A673 (cell line): ENCODE measurements at regions not wholly inside any gene's neighbourhood (a gene's known extent, or its start where the extent isn't known, plus 50 kb on each side); places are given as distances from the start of the nearest gene placed in this dataset.

Source experiments
- BruUV-seq: library from RNA; stranded (reverse); fragments of 400-500 nt; replicated peaks from 2 replicates; lab custom pipeline; 2021; lab: Mats Ljungman, UMichigan
- CTCF ChIA-PET: fragments of 300-600 bp; sonication (Branson Sonifier 250); formaldehyde crosslinking; loops from one replicate; lab custom pipeline; 2022; ENCODE audit warnings: antibody characterized with exemption; lab: Charles Lee
- POLR2A ChIA-PET: fragments of 300-600 bp; sonication (Branson Sonifier 250); formaldehyde crosslinking; loops from one replicate; lab custom pipeline; 2022; ENCODE audit warnings: antibody characterized with exemption; ENCODE audit not compliant: low non-redundant PET; lab: Charles Lee
- DNase-seq: peaks from one replicate; pipeline ENCODE4 v3.0.0-alpha.2; 2015; ENCODE audit warnings: low spot score
- H3K27ac ChIP-seq: fragments of 200-600 bp; sonication (generic); 2 replicates; pipeline ENCODE4 v1.5.1; 2016; ENCODE audit warnings: mixed run types, low read depth, mild to moderate bottlenecking, mixed read lengths, antibody characterized with exemption, low read length; ENCODE audit not compliant: poor library complexity, severe bottlenecking
- H3K27me3 ChIP-seq: fragments of 200-600 bp; sonication (generic); replicated peaks from 2 replicates; pipeline ENCODE4 v1.6.1; 2017; ENCODE audit warnings: mixed run types, low read depth, mild to moderate bottlenecking, mixed read lengths, antibody characterized with exemption, low read length; ENCODE audit not compliant: insufficient read depth, poor library complexity
- H3K36me3 ChIP-seq: fragments of 200-600 bp; sonication (generic); 2 replicates; pipeline ENCODE4 v1.6.1; 2016; ENCODE audit warnings: mixed run types, mild to moderate bottlenecking, mixed read lengths, antibody characterized with exemption, low read length; ENCODE audit not compliant: insufficient read depth, poor library complexity, severe bottlenecking
- H3K4me1 ChIP-seq: fragments of 200-600 bp; sonication (generic); 2 replicates; pipeline ENCODE4 v1.6.1; 2017; ENCODE audit warnings: mixed run types, mild to moderate bottlenecking, mixed read lengths, antibody characterized with exemption, low read length; ENCODE audit not compliant: insufficient read depth, poor library complexity, severe bottlenecking
- H3K4me3 ChIP-seq: fragments of 200-600 bp; sonication (generic); 2 replicates; pipeline ENCODE4 v1.5.1; 2016; ENCODE audit warnings: low read depth, mixed run types, mild to moderate bottlenecking, mixed read lengths, low read length; ENCODE audit not compliant: poor library complexity, severe bottlenecking
- H3K9me3 ChIP-seq: fragments of 200-600 bp; sonication (generic); 2 replicates; pipeline ENCODE4 v1.6.1; 2016; ENCODE audit warnings: mixed run types, low read depth, mild to moderate bottlenecking, mixed read lengths, antibody characterized with exemption, low read length; ENCODE audit not compliant: poor library complexity, severe bottlenecking
- CTCF ChIP-seq: fragments of 300-800, 200-600 bp; sonication (generic); conservative IDR thresholded peaks from 2 replicates; pipeline ENCODE4 v1.5.1; 2017; ENCODE audit warnings: low read depth, mild to moderate bottlenecking, antibody characterized with exemption, low read length, moderate library complexity, mixed read lengths
- EZH2 ChIP-seq: fragments of 200-600 bp; sonication (generic); IDR thresholded peaks from 2 replicates; pipeline ENCODE4 v1.6.1; 2017; ENCODE audit warnings: borderline replicate concordance, low read depth, mild to moderate bottlenecking, mixed read lengths, antibody characterized with exemption, low read length; ENCODE audit not compliant: poor library complexity, severe bottlenecking
- intact Hi-C: fragments of 100-400 bp; cut with micrococcal nuclease; formaldehyde crosslinking; loops from one replicate; pipeline ENCODE4 v1.10.0; 2022; ENCODE audit not compliant: unreplicated experiment

DNA sequence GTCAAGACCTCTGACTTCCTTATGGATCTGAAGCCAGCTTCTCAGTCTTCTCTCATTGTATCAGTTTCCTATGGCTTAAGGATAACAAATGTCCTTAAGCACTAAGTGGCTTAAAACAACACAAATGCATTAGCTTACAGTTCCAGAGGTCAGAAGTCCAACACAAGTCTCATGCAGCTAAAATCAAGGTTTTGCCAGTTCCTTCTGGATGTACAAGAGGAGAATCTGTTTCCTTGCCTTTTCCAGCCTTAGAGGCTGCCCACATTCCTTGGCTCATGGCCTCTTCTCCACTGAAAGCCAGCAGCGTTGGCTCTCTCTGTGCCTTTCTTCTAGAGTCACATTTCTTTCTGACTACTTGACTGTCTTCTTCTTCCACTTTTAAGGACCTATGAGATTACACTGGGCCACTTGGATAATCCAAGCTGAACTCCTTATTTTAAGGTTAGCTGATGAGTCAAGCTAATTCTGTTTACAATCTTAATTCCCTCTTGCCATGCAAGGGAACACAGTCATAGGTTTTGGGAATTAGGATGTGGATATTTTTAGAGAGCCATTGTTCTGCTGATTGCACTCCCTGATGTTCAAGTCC, 179.0 kb downstream of the BCAS1 start:
- POLR2A ChIA-PET = no interaction called here
- no peaks in the 10 kb centered on the region for H3K9me3 ChIP-seq
- no peak for TF ChIP-seq EZH2
- TF ChIP-seq CTCF = no peak
- CTCF ChIA-PET = no interaction called here
- no TSS peak for BruUV-seq
- H3K36me3 ChIP-seq = no peaks in the 10 kb centered on the region
- H3K27ac ChIP-seq = no peak overlapping the region
- H3K4me3 ChIP-seq = no peak overlapping the region
- no peaks in the 10 kb centered on the region for H3K27me3 ChIP-seq
- intact Hi-C loops = no loop called here
- peaks cover 25% of the 10 kb centered on the region for H3K4me1 ChIP-seq
- no peak for DNase-seq

GRCh38 chr20:53890443-53891305, 179.7 kb downstream of the BCAS1 start:
- TF ChIP-seq EZH2 = no peak
- no peak for TF ChIP-seq CTCF
- DNase-seq = no peak
- intact Hi-C loops = no loop called here
- Histone ChIP-seq H3K4me1 (peaks cover 25% of the 10 kb centered on the region), H3K27ac (no peak overlapping the region), H3K4me3 (no peak overlapping the region), H3K27me3 (no peaks in the 10 kb centered on the region), H3K36me3 (no peaks in the 10 kb centered on the region), H3K9me3 (no peaks in the 10 kb centered on the region)
- CTCF ChIA-PET = no interaction called here
- BruUV-seq = no TSS peak
- POLR2A ChIA-PET = no interaction called here

GRCh38 chr20:53889411-53890148, 180.8 kb downstream of the BCAS1 start:
- Histone ChIP-seq H3K27me3 (no peaks in the 10 kb centered on the region), H3K9me3 (no peaks in the 10 kb centered on the region), H3K36me3 (no peaks in the 10 kb centered on the region), H3K4me1 (peaks cover 29% of the 10 kb centered on the region), H3K27ac (no peak overlapping the region), H3K4me3 (no peak overlapping the region)
- no TSS peak for BruUV-seq
- TF ChIP-seq EZH2 = no peak
- TF ChIP-seq CTCF = no peak
- POLR2A ChIA-PET = no interaction called here
- CTCF ChIA-PET = no interaction called here
- DNase-seq = no peak
- intact Hi-C loops = no loop called here
